GM12892 (cell line): ENCODE measurements at regions not wholly inside any gene's neighbourhood (a gene's known extent, or its start where the extent isn't known, plus 50 kb on each side); places are given as distances from the start of the nearest gene placed in this dataset.

Source experiments
- POLR2A ChIP-seq: IDR thresholded peaks from 2 replicates; pipeline ENCODE4 v1.6.1; 2011; ENCODE audit warnings: low read depth, low read length, control low read depth
- POLR2AphosphoS5 ChIP-seq: IDR thresholded peaks from 2 replicates; pipeline ENCODE4 v1.6.1; 2011; ENCODE audit warnings: low read depth, low read length, control low read depth
- TAF1 ChIP-seq: IDR thresholded peaks from 2 replicates; pipeline ENCODE4 v1.6.1; 2011; ENCODE audit warnings: low read depth, mild to moderate bottlenecking, control low read depth, low read length, borderline replicate concordance

DNA sequence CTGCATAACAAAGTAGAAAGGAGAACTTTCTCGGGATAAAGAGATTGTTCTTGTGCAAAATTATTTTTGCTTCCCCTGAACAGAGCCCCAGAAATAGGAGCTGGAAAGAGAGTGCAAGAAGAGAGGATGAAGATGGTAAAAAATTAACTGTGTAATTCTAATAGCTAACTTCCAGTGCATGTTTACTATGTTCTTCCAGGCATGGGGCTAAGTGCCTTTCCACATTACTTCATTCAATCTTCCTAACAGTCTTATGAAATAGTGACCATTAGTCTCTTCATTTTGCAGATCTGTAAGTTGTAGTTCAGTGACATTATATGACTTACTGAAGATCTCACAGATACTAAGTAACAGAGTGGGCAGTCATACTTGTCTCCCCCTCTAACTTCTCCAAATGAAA is 61.1 kb upstream of the KLHL13 start:
- no peak for TF ChIP-seq POLR2A
- no peak for TF ChIP-seq POLR2AphosphoS5
- TF ChIP-seq TAF1: no peak
